ENCODE measurements at regions not wholly inside any gene's neighbourhood (a gene's known extent, or its start where the extent isn't known, plus 50 kb on each side); places are given as distances from the start of the nearest gene placed in this dataset.

GRCh38 chr21:32957545-32957944 is 68.2 kb upstream of the OLIG2 start:
- TF ChIP-seq, protein P1, sequence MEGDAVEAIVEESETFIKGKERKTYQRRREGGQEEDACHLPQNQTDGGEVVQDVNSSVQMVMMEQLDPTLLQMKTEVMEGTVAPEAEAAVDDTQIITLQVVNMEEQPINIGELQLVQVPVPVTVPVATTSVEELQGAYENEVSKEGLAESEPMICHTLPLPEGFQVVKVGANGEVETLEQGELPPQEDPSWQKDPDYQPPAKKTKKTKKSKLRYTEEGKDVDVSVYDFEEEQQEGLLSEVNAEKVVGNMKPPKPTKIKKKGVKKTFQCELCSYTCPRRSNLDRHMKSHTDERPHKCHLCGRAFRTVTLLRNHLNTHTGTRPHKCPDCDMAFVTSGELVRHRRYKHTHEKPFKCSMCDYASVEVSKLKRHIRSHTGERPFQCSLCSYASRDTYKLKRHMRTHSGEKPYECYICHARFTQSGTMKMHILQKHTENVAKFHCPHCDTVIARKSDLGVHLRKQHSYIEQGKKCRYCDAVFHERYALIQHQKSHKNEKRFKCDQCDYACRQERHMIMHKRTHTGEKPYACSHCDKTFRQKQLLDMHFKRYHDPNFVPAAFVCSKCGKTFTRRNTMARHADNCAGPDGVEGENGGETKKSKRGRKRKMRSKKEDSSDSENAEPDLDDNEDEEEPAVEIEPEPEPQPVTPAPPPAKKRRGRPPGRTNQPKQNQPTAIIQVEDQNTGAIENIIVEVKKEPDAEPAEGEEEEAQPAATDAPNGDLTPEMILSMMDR (IDR thresholded peaks at IDR 0.05) = no peak
- TF ChIP-seq EP300 (IDR thresholded peaks at IDR 0.05) = no peak
